IMR-90 (cell line): ENCODE measurements at regions not wholly inside any gene's neighbourhood (a gene's known extent, or its start where the extent isn't known, plus 50 kb on each side); places are given as distances from the start of the nearest gene placed in this dataset.

Source experiments
- CTCF ChIP-seq: conservative IDR thresholded peaks from 2 replicates; pipeline ENCODE4 v1.5.1; 2012; ENCODE audit warnings: mild to moderate bottlenecking, low read depth, low read length, improper control_type of control experiment
- RCOR1 ChIP-seq: IDR thresholded peaks from 2 replicates; pipeline ENCODE4 v1.6.1; 2012; ENCODE audit warnings: mild to moderate bottlenecking, low read length, improper control_type of control experiment; ENCODE audit not compliant: insufficient replicate concordance

- TF ChIP-seq RCOR1 (no peak), CTCF (0 out of 2 replicates have a peak, but pooled peaks have one; percentile 7)
Observed at GRCh38 chr13:59176775-59177174, 987.0 kb downstream of the DIAPH3 start.
